Ovary (tissue), 7 donors: ENCODE measurements at regions not wholly inside any gene's neighbourhood (a gene's known extent, or its start where the extent isn't known, plus 50 kb on each side); places are given as distances from the start of the nearest gene placed in this dataset.

Experiments
- DNase-seq, 5 donors: peaks; one replicate each; pipeline ENCODE4 v3.0.0-alpha.2; 2019 to 2020
- H3K27ac ChIP-seq, 2 donors: fragments of 200-600 bp; one replicate each; pipeline versions ENCODE4 v1.5.1 to v1.8.0; 2019 to 2022
- H3K27me3 ChIP-seq: fragments of 200-600 bp; one replicate; pipeline ENCODE4 v1.8.0; 2022
- H3K36me3 ChIP-seq: fragments of 200-600 bp; sonication (generic); one replicate; pipeline ENCODE4 v1.5.1; 2019
- H3K4me1 ChIP-seq: one replicate; pipeline ENCODE4 v1.8.1; 2013; ENCODE audit warnings: mild to moderate bottlenecking, moderate library complexity; ENCODE audit not compliant: insufficient read depth
- H3K4me3 ChIP-seq: fragments of 200-600 bp; sonication (generic); one replicate; pipeline ENCODE4 v1.5.1; 2017
- H3K9me3 ChIP-seq, 2 donors: fragments of 200-600 bp in 1 of 2; sonication (generic) in 1 of 2; one replicate each; pipeline versions ENCODE4 v1.5.1 to v1.8.1; 2013 to 2019; ENCODE audit warnings: mild to moderate bottlenecking in 1 of 2, moderate library complexity in 1 of 2
- CTCF ChIP-seq, 3 donors: fragments of 450-650 bp in 2 of 3; fragments of 200-600 bp in 1 of 3; IDR thresholded peaks; one replicate each; pipeline versions ENCODE4 v1.5.1 to v1.8.0; 2016 to 2022; ENCODE audit warnings: antibody characterized with exemption in 3 of 3, mild to moderate bottlenecking in 1 of 3
- EP300 ChIP-seq: sonication (generic); formaldehyde crosslinking; IDR thresholded peaks from one replicate; pipeline ENCODE4 v1.6.1; 2017; ENCODE audit warnings: antibody characterized with exemption
- POLR2A ChIP-seq: fragments of 450-650 bp; IDR thresholded peaks from one replicate; pipeline ENCODE4 v1.6.1; 2017; ENCODE audit warnings: antibody characterized with exemption, mild to moderate bottlenecking, moderate library complexity
- WGBS, 3 donors: extraction: QIAGEN DNeasy Blood & Tissue Kit in 1 of 3; methylation state at CpG; one replicate each; pipeline versions ENCODE4 v1.1.5 to v1.1.7; 2013 to 2017; 5-methylcytosine and 5-hydroxymethylcytosine counted together
- intact Hi-C, 4 donors: fragments of 100-400 bp; cut with DNase I; formaldehyde crosslinking; loops; one replicate each; pipeline versions ENCODE4 v1.11.0 to v1.15.1; 2022 to 2023
- donor health status: DM: no; HTN: no; CAD: no; lungs with moderate emphysema.
- donor health status: DM: no; HTN: no; CAD: no.
- donor health status: Bipolar disorder and iron deficiency.
- donor health status: DM: no; HTN: no; CAD: no.
- donor health status: DM: yes; HTN: yes; CAD: no.

- DNase-seq: no peak
- intact Hi-C loops: no loop called here
Observed at GRCh38 chr2:186949726-186950256, 100.8 kb upstream of the ZSWIM2 start.

GRCh38 chr2:186947516-186947915, 98.5 kb upstream of the ZSWIM2 start:
- intact Hi-C loops: no loop called here
- Histone ChIP-seq H3K36me3 (no peaks in the 10 kb centered on the region), H3K4me3 (no peak overlapping the region), H3K27me3 (no peaks in the 10 kb centered on the region), H3K9me3 (no peaks in the 10 kb centered on the region), H3K4me1 (no peaks in the 10 kb centered on the region), H3K27ac (no peak overlapping the region)
- no peak for DNase-seq
- WGBS, 3 donors: 94 to 98% (median 95%) methylated on average over 2 of the region's 2 CpGs
- TF ChIP-seq POLR2A: no peak
- TF ChIP-seq EP300: no peak
- TF ChIP-seq CTCF (IDR thresholded peaks at IDR 0.05): no peak

More at GRCh38 chr2:186949726-186950256, 100.8 kb upstream of the ZSWIM2 start:
- Histone ChIP-seq H3K36me3 (no peaks in the 10 kb centered on the region), H3K4me1 (no peaks in the 10 kb centered on the region), H3K27me3 (no peaks in the 10 kb centered on the region), H3K9me3 (no peaks in the 10 kb centered on the region), H3K4me3 (no peak overlapping the region), H3K27ac (no peak overlapping the region)
- 84 to 87% (median 85%) methylated on average over 4 of the region's 4 CpGs for WGBS, 3 donors
- no peak for TF ChIP-seq EP300
- TF ChIP-seq POLR2A: no peak
- TF ChIP-seq CTCF (IDR thresholded peaks at IDR 0.05): no peak

- TF ChIP-seq CTCF (IDR thresholded peaks at IDR 0.05) (no peak), POLR2A (no peak), EP300 (no peak)
- DNase-seq: no peak
- intact Hi-C loops: no loop called here
- no peaks in the 10 kb centered on the region for H3K27me3 ChIP-seq
- WGBS, 3 donors: 81 to 86% (median 82%) methylated on average over 2 of the region's 2 CpGs
- H3K4me3 ChIP-seq: no peak overlapping the region
- H3K36me3 ChIP-seq: no peaks in the 10 kb centered on the region
- no peaks in the 10 kb centered on the region for H3K4me1 ChIP-seq
- H3K27ac ChIP-seq: no peak overlapping the region
- no peaks in the 10 kb centered on the region for H3K9me3 ChIP-seq
Observed at GRCh38 chr2:186946896-186947467, 98.0 kb upstream of the ZSWIM2 start.

- Histone ChIP-seq H3K9me3 (no peaks in the 10 kb centered on the region), H3K36me3 (no peaks in the 10 kb centered on the region), H3K27ac (no peak overlapping the region), H3K4me1 (no peaks in the 10 kb centered on the region), H3K4me3 (no peak overlapping the region), H3K27me3 (peaks cover 1% of the 10 kb centered on the region)
- WGBS, 3 donors: 60 to 80% (median 76%) methylated on average over 1 of the region's 1 CpG
- intact Hi-C loops: no loop called here
- no peak for TF ChIP-seq EP300
- no peak for TF ChIP-seq CTCF (IDR thresholded peaks at IDR 0.05)
- no peak for TF ChIP-seq POLR2A
- no peak for DNase-seq
Observed at GRCh38 chr2:186941853-186942252, 92.9 kb upstream of the ZSWIM2 start.
